ENCODE measurements at regions not wholly inside any gene's neighbourhood (a gene's known extent, or its start where the extent isn't known, plus 50 kb on each side); places are given as distances from the start of the nearest gene placed in this dataset.
A peak's percentile ranks its signal among the peaks of the same experiment; 100 is the strongest.

DNA sequence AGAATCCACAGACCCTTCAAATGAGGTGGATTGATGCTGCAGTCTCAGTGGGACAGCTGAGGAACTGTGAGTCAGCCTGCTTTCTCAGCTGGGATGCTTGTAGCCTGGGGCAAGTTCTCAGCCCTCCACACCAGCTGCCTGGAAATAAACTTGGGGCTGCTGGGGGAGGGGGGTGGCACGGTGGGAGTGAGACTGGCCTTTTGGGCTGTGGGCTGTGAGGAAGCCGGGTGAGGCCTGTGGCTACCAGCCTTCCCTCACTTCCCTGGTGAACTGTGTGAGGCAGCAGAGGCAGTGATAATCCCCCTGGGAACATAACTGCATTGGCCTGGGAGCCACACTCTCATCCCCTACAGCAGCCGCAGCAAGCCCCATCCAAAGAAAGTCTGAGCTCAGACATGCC lies 114.5 kb upstream of the GUCY1A1 start:
- peak; percentile 51 for DNase-seq (ENCODE audit: low spot score)

DNA sequence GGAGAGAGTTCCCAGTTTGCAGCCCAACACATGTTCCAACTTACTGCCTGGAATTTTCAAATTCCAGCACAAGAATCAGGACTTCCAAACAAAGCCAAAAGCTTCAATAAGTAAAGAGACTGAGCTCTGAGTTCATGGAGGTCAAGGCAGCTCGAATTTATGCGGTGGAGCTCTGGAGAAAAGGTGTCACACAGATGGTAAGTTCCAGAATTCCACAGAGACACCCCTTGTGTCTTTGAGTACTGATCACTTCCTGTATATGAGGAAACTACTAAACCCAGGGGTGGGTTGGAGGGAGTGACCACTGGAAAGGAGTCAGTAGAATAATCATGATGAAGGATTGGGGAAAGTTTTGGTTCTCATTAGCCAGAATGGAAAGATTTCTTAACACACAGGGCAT lies 118.5 kb upstream of the GUCY1A1 start:
- no peak for DNase-seq (ENCODE audit: low spot score)

DNA sequence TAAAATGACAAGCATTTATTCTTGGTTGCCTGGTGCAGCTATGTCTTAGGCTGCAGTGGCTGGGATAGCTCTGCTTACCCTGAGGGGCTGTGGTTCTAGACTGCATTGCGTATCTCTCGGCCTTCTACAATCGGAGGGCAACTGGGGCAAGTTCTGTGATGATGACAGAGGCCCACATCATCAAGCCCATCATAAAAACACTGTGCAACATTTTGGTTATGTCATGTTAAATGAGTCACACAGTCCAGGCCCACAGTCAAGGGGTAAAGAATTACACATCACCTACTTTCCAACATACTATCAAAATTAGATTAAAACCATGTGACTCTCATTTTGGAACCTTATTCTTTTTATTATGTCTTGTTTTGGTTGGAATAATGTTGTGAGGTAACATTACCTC lies 120.2 kb upstream of the GUCY1A1 start:
- DNase-seq (ENCODE audit: low spot score), result no peak

DNA sequence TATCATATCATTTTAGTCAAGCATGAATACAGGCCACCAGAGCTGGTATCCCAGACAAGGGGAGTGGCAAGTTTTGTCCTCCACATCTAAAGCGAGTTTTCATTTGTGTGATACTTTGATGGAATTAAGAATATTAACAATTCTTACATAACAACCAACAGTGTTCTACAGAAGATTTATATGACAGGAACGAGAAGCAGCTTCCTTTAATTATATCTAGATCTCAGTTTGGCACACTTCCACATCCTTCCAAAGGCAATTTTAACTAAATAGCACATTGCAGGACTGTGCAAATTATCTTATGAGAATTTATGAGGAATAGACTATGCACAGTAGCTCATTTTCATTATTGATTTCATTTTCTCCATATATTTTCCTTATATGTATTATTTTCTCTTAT lies 121.2 kb upstream of the GUCY1A1 start:
- no peak for DNase-seq (ENCODE audit: low spot score)

DNA sequence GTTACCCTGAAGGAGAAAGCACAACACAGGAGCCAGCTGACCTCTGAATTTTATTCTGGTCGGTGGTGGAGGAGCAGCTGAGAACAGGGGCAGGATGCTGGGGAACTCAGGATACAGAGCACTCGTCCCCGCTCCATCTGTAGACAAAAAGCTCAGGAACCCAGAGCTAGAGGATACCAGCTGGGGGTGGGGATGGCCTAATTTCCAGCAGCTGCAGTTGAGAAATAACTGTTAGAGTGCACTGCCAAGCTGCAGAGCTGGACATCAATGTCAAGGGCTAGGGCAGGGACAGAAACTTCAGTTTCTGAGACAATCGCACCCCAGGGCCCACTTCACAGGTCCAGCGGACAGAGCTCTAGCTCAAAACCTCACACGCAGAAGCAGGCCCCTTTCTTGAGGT lies 122.1 kb upstream of the GUCY1A1 start:
- no peak for DNase-seq (ENCODE audit: low spot score)

GRCh38 chr4:155543126-155543765 lies 123.4 kb upstream of the GUCY1A1 start:
- DNase-seq (ENCODE audit: low spot score), result no peak

- no peak for DNase-seq (ENCODE audit: low spot score)
These were observed 124.2 kb upstream of the GUCY1A1 start for GRCh38 chr4:155542415-155542814.

- no peak for DNase-seq (ENCODE audit: low spot score)
These were observed 124.9 kb upstream of the GUCY1A1 start for GRCh38 chr4:155541716-155542115.

DNA sequence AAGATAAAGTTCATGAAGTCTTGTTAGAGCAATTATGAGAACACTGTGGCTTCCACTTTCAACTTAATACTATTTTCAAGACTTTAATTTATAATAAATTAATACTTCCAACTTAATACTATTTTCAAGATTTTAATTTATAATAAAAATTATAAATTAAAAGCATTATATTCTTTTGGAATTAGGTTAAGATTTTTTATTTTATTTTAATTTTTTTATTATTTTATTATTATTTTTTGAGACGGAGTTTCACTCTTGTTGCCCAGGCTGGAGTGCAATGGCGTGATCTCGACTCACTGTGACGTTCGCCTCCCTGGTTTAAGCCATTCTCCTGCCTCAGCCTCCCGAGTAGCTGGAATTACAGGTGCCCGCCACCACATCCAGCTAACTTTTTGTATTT lies 126.0 kb upstream of the GUCY1A1 start:
- DNase-seq (ENCODE audit: low spot score), result no peak

DNA sequence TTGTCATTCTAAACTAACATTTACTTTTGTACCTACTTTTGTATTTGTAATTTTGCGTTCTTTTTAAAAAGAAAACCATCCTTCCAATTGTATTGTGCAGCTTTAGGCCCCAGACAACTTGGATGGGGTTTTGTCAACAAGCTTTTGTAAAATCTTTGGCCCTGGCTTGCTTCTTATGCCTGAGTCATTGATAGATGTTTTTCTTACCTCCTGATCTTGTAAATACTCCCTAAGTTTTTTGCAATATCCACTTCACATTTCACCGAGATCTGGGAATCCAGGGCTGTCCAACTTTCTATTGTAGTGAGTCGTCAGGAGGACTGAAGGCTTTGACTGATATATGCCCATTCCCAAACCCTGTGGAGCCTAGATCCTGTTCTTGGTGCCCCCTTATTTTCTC lies 126.9 kb upstream of the GUCY1A1 start:
- DNase-seq (ENCODE audit: low spot score), result no peak

DNA sequence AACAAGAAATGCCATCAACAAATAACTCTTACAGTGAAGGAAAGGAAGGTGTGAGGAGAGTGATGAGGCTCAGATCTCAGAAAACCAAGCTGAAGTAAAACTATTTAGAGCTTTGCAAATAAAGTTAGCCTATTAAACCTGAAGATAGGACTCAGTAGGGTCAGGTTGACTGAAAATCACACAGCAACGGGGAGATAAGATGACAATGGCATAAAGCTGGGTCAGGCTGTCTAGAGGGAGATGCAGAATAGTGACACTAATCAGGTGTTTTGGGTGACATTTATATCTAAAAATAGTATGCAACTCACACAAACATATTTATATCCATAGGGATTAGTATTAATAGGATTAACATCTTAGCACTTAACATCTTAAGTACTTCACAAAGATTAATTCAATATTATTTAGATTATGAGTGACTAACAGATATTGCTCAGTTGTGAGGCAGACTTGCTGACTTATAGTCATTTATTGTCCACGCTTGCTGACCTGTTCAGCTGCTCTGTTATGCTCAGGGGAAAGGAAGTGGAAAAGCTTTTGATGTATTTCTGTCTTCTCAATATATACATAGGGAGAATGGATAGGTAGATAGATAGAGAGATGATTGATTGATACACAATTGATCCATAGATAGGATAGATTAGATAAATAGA lies 130.7 kb upstream of the GUCY1A1 start:
- DNase-seq (ENCODE audit: low spot score), result no peak

- DNase-seq (ENCODE audit: low spot score), result no peak
These were observed 134.1 kb upstream of the GUCY1A1 start for GRCh38 chr4:155532373-155533085.

DNA sequence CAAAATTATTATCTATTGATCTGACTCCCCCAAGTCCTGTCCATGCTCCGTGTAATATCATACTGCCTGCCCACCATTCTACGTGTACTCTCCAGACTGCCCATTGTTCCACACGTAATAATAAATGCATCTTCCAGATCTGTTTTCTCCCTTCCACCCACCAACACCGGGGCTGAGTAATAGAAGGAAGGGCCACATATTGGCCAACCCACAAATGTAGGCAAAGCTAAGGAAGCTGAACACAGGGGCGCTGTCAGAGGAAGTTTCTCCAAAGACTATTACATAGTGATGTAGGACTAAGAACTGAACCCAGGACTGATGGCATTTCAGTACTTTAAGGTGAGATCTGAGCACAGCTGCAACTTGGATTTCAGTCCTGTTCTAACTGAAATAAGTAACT lies 135.8 kb upstream of the GUCY1A1 start:
- DNase-seq (ENCODE audit: low spot score), result no peak

- DNase-seq (ENCODE audit: low spot score), result no peak
These were observed 136.4 kb upstream of the GUCY1A1 start for GRCh38 chr4:155530290-155530689.

DNA sequence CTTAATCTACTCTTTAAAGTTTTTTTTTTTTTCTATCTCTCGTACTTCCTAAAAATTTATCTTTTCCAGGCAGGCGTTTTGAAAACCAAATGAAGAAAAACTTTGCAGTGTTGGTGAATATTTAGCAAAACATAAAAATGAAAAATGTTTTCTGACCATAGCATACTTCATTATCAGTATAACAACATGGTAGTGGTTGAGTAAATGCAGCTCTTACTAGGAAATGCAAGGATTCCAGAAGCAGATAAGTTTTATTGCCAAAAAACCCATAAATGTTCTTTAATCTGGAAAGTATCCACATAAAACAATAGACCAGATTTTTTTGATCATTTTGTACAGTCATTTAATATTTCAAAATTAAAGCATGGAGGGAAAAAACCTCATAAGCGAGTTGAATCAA lies 136.9 kb upstream of the GUCY1A1 start:
- DNase-seq (ENCODE audit: low spot score), result no peak

GRCh38 chr4:155529272-155529671 lies 137.4 kb upstream of the GUCY1A1 start:
- DNase-seq (ENCODE audit: low spot score), result no peak

DNA sequence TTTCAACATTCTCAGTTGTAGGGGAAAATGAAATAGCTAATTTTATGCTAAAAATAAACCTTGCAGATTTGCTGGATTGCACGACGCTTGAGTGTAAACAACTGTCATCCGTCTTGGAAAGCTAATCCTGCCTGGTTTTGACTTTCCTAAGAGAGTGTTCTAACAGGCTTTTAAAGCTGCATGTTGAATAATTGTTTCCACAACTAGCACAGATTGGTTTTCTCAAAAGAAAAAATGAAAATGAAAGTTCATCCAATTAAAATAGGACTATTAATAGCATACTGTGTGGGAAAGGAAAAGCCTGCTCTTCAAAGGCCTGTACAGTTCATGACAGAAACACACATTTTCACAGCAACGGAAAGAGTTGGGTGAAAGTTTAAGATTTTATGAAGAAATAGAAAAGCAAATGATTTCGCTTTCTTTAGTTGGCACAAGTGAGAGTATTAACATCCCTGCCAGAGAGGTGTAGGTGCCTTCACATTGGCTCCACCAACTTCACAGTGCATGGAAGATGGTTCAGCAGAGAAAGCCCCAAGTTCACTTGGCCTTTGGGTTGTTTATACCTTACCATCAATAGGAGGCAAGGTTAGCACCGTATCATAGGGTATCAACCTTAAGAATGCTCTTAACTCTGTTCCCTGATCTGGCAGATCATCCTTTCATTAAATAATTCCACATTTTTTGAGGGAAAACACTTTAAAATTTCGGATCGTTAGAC lies 140.0 kb upstream of the GUCY1A1 start:
- no peak for DNase-seq (ENCODE audit: low spot score)

- no peak for DNase-seq (ENCODE audit: low spot score)
These were observed 141.7 kb upstream of the GUCY1A1 start for GRCh38 chr4:155524926-155525455.

- DNase-seq (ENCODE audit: low spot score), result no peak
These were observed 143.3 kb upstream of the GUCY1A1 start for GRCh38 chr4:155523358-155523757.

DNA sequence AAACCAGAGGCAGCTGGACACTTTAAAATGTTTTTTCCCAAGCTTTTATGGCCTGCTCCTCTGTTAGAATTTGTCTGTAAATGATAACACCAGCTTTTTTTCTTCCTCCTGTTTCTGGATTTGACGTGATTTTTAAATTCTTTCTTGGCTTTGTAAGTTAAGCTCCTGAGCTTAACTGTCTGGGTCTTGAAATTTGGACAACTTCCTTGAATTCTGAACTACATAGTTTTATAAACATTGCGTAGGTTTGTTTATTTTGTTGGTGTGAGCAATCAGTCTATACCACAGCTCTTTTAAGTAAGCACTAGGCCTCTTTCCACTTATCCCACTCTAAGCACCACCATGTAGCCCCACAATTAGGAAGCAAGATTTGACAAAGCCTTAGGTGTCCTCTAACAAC lies 144.4 kb upstream of the GUCY1A1 start:
- no peak for DNase-seq (ENCODE audit: low spot score)

DNA sequence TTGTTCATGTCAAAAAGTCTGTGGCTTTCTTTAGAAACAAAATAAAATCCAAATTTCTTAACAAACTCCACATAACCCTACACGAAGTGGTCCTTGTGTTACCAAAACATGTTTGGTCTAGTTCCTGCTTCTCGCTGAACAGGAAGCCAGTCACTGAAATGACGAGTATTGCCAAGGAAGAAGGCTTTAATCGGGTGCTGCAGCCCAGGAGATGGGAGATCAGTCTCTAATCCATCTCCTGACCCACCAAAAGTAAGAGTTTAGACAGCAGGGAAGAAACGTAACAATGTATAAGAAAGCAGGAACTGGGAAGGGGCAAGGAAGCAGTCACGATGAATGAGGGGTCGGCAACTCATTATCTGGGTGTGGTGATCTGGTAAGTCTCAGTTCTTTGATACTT lies 144.6 kb upstream of the MAP9 start:
- DNase-seq (ENCODE audit: low spot score), result no peak

DNA sequence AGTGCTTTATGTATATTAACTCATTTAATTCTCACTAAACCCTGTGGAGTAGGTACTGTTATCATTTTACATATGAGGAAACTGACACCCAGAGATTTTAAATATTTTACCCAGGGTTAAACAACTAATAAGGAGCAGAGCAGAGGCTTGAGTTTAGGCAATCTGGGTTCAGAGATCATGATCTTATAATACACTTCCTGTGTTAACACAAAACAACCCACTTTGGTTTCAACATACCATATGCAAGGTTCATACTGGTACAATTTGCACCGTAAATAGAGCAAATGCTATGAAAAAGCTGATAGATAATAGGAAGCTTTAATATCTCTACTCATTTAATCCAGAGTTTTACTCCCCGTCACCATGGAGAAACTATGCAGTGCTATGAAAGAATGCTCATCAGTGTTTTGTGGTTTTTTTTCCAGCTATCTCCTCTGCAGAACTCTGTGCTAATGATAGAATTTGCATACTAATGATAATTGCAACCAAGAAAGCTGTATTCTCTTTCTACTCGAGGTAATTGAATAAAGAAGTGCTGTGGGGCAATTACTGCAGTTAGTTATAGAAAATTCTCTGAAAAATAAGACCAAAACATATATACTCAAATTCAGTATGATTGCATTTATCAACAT lies 138.8 kb upstream of the MAP9 start:
- DNase-seq (ENCODE audit: low spot score), result no peak
